GM18907 (cell line): ENCODE measurements at regions not wholly inside any gene's neighbourhood (a gene's known extent, or its start where the extent isn't known, plus 50 kb on each side); places are given as distances from the start of the nearest gene placed in this dataset.

Source experiments
- ATAC-seq: cut with Tn5 transposase; IDR thresholded peaks from one replicate; pipeline ENCODE4 v1.9.1; 2021; ENCODE audit warnings: mild to moderate bottlenecking, moderate library complexity; ENCODE audit not compliant: unreplicated experiment

- no peak for ATAC-seq
Measured at GRCh38 chr1:119298687-119299303, 69.8 kb upstream of the HAO2 start.

GRCh38 chr1:119302011-119302410 is 66.6 kb upstream of the HAO2 start:
- ATAC-seq, result no peak

GRCh38 chr1:119308130-119308700 is 60.4 kb upstream of the HAO2 start:
- ATAC-seq, result no peak

GRCh38 chr1:119308806-119309205 is 59.8 kb upstream of the HAO2 start:
- no peak for ATAC-seq

- ATAC-seq, result no peak
Measured at GRCh38 chr1:119310301-119310700, 58.3 kb upstream of the HAO2 start.

GRCh38 chr1:119312500-119312899 is 56.1 kb upstream of the HAO2 start:
- no peak for ATAC-seq

GRCh38 chr1:119314001-119314796 is 54.4 kb upstream of the HAO2 start:
- no peak for ATAC-seq

- no peak for ATAC-seq
Measured at GRCh38 chr1:119316870-119317416, 51.6 kb upstream of the HAO2 start.

- ATAC-seq, result peak; percentile 74
Measured at GRCh38 chr1:119318466-119319309, 49.9 kb upstream of the HAO2 start.
